ENCODE measurements at regions not wholly inside any gene's neighbourhood (a gene's known extent, or its start where the extent isn't known, plus 50 kb on each side); places are given as distances from the start of the nearest gene placed in this dataset.

DNA sequence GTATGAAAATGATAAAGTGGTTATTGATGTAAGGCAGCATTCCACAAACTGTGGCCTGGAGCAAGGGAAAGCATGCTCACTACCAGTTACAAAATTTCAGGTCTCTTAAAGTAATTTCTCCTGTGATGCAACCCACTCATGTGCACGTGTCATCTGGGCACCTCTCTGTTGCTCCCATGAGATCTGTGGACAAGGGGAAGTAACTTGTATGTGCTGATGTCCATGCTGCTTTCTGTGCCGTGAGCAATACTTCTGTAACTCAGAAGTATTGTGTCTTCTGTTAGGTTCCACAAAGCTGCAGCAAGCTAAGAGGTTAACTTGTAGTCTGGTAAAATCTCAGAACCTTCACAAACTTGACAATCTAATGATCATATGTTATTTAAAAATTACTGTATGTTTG, 930.0 kb upstream of the SLITRK6 start:
- no peak for DNase-seq

DNA sequence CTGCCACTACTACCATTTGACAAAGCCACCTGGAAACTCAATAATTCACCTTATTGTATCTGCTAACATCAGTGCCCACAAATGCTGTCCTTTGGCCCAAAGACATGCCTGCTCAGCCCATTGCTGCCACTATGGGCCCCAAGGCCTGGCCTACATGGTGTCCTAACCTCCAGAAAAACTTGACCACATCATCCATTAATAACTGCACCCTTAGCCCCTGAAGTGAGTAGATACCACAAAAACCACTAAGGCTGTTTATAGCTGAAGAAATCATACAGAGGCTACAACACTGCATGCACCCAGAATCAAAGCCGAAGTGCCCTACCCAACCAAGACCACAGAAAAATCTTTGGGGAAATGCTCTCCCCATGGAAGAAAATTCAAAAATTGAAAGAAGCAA, 932.8 kb upstream of the SLITRK6 start:
- DNase-seq = no peak

DNA sequence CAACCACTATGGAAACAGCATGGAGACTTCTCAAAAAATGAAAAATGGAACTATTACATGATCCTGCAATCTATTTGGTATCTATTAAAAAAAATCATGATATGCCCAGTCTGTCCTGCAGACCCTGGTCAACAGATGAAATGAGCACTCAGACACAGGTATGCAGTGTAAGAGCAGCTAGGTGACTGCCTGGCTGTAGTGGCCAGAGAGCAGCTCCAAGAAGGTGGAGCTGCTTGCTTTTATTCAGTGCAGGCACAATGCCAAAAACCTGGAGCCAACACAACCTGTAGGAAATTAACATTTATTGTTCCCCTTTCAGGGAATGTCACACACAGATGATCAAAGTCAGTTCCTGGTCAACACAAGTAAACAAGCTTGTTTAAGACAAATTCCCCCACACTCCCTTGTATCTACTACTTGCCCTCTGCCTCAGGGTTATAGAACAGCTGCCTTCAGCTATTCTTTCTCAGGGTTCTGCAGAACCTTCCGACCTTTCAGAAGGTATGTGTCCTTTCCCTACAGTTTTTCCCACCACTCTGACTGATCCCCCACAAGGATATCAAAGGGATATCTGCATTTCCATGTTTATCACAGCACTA, 933.7 kb upstream of the SLITRK5 start:
- no peak for DNase-seq

DNA sequence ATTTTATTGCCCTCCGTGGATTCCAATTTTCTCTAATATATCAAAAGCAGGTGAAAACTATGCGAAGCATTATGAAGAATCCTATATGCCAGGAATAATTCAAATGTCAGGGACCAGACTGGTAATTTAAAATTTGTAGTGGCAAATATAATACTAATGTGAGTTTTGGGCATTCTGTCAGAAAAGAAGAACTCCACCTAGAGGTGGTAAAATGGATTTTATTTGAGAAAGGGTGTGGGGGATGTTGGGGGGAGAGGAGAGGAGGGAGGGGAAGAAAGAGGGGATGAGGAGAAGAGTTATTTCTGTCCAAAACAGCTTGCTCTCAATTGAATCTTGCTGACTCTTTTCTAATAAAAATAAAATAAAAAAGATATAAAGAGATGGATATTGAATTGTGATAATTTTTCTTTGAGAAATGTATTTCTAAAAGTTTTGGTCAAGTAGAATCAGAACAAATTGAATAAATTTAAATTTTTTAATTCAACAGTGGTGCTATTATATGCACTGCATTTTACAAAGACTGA, 929.3 kb upstream of the SLITRK5 start:
- no peak for DNase-seq

DNA sequence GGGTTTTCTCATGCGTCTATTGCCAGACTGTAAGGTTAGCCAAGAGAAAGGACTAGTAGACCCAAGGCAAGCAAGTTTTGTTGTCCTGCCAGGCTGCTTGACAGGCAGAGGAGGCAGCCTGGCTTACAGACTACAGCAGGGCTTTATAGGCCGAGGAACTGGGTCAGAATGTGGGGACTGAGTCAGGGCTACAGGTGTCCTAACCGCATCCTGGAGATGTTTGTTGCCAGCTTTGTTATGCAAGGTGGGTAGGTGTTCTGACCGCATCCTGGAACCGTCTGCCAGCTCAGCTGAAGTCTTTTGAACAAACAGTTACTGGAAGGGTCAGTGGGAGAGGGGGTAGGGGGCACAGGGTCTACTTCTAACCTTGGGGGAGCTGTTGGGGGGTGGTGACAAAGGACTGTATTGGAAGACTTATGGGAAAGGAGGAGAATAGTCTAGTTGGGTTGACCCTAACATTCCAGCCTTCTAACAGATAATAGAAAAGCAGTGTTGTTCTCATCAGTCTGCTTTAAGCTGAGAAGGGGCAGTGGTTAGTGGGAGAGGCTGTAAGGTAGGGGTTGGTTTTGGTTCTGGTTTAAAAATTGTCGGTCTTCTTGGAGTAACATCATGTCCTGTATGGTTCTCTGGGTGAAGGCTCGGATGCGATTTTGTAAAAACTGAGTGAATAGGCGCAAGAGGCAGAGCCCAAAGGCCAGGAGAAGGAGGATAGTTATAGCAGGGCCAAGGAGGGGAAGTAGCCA, 913.8 kb upstream of the SLITRK5 start:
- no peak for DNase-seq

DNA sequence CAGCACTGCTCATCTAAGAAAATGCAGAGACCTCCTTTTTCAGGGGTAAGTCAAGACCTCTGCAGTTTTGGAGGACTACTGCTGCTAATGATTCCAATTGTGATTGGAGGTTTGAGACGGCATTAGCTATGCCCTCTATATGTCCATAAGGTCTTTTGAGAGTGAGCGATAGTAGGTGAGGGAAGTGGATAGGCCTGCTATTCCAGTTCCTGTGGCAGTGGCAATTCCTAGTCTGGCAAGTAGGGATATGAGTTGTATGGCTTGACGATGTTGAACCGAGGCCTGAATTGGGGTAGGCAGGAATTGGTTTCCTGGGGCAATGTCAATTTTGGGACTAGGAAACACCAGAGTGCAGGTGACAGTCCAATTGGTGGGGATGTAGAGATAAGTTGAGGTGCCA, 913.1 kb upstream of the SLITRK5 start:
- DNase-seq = no peak

DNA sequence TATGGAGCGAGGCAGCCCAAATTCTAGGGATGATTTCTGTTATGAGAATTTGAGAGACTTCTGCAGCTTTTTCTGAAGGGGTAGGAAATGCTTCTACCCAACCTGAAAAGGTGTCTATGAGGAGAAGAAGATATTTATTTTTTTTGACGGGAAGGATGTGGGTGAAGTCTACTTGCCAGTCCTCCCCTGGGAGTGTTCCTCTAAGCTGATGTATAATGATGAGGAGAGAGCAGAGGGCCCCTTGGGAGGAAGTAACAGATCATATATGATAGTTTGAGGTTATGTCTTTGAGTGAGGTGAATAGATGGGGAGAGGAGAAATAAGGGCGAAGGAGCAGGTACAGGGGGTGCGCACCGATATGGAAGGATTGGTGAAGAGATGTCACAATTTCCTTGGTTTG, 910.6 kb upstream of the SLITRK5 start:
- no peak for DNase-seq

DNA sequence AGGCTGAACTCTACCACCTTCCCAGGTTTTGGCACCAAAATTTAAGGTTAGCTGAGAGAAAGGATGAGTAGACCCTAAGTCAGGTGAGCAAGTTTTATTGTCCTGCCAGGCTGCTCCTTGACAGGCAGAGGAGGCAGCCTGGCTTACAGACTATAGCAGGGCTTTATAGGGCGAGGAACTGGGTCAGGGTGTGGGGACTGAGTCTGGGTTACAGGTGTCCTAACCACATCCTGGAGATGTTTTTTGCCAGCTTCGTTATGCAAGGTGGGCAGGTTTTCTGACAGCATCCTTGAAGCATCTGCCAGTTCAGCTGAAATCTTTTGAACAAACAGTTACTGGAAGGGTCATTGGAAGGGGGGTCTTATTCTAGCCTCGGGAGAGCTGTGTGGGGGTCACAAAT, 905.7 kb upstream of the SLITRK5 start:
- DNase-seq = no peak

DNA sequence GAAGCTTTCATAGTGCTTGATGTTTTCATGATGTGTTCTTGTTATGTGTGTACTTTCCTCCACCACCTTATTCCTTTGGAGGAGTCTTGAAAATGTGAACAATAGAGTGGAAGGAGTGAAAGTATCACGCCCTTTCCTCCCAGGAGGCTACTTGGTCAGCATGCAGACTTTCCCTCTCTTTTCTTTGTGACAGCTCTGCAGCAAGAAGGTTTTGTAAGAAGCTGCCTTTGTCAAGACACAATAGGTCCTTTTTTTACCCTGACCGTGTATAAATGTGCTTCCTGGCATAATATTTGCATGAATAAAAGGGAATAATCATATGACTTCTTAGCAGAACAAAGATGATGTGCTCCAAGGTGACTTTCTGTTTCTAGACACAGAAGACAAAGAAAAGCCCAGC, 882.6 kb upstream of the SLITRK5 start:
- DNase-seq = no peak

DNA sequence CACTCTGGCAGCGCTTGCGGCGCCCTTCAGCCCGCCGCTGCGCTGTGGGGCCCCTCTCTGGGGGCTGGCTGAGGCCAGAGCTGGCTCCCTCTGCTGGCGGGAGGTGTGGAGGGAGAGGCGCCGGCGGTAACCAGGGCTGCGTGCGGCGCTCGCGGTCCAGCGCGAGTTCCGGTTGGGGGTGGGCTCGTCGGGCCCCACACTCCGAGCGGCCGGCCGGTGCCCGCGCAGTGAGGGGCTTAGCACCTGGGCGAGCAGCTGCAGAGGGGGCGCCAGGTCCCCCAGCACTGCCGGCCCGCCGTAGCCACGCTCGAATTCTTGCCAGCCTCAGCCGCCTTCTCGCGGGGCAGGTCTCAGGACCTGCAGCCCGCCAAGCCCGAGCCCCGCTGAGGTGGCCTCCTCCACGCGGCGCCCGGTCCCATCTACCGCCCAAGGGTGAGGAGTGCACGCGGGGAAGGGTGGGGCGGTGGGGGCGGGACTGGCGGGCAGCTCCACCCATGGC, 879.0 kb upstream of the SLITRK5 start:
- no peak for DNase-seq

DNA sequence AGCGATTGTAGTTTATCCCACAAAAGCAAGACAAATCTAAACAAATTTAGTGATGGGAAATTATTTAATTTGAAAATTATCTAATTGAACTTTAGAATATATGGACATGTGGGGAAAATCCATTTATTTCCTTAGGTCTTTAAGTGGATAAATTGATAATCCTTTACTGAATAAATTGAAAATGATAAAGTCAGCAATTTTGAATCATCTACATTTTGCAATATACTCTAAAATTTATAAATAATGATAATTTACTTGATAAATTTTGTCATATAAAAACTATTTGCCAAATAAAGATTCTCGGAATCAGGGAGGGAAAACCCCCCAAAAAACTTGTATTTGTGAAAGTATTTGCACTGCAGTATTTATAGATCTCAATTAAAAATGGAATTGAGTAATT, 875.3 kb upstream of the SLITRK5 start:
- DNase-seq = no peak

DNA sequence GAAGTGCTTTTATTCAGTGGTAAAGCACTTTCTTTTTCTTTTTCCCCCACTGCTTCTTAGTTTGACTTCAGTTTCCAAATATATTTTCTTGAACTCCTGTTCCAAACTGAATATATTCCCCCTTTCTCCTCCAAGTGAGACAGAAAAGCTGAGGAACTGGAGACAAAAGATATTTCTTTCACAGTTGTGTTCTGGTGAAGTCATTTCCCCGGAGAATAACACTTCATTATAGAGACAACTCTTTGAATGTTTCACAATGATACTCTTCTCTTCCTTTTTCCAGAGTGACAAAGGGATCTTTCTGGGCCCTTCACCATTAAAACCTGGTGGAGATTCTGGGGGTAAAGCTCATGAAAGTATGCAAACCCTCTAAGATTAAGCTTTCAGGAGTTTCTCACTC, 860.8 kb upstream of the SLITRK5 start:
- DNase-seq = no peak

DNA sequence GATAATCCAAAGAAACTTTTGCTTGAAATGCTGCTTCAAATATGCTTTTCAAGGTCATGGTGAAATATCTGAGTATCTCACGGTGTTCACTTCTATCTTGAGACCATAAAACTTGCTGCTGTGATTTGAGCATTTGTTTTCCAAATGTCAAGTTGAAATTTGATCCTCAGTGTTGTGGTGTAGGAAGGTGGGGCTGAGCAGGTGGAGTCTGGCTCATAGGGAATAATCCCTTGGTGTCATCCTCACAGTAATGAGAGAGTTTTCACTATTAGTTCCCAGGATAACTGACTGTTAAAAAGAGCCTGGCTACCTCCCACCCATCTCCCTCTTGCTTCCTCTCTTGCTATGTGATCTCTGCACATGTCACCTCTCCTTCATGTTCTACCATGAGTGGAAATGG, 858.0 kb upstream of the SLITRK5 start:
- no peak for DNase-seq

DNA sequence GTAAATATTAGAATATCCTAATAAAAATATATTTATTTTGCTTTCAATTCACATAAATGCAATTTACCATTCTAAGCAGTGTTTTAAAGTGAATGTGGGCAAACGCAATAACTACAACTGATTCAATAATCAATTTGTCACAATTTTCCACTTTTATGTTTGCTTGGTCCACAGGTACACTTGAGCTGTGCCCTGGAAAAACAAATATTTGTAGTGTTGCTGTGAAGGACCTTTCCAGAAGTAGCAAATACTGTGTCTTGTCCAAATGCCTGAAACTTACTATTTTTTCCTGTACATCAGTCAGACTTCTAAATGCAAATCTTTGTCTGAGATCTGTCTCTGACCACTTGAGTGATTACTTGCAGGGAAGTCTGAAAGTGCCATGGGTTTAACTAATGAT, 845.8 kb upstream of the SLITRK5 start:
- no peak for DNase-seq

DNA sequence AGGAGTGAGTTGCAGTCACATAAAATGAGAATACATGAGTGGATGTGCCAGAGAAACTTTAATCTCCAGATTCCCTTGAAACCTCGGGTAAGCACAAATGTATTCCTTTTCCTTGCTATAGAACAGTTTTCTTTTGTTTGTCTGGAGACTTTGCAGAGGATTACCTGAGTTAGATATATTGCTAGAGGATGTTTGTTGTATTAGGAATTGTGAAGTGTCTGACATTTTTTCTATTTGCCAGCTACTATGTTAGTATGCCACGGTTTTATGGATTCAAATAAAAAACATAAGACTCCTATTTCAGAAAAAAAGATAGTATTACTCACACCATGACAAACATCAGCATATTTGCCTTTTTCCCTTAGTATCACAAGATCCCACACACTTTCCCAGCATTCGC, 844.9 kb upstream of the SLITRK5 start:
- no peak for DNase-seq

DNA sequence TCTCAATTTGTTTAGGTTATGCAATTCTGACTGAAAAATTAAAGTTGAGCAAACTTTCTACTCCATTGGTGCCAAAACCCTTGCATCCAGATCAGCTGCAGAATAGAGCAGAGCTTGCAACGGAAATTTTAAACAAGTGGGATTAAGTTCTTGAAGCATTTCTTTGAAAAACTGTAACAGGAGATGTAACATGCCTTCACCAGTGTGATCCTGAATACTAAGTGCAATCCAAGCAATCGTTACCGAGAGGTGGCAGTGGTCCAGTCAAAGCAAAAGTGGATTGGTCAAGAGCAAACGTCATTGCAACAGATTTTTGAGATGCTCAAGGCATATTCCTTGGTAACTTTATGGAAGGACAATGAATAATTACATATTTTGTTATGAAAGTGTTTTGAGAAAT, 841.1 kb upstream of the SLITRK5 start:
- DNase-seq = no peak

DNA sequence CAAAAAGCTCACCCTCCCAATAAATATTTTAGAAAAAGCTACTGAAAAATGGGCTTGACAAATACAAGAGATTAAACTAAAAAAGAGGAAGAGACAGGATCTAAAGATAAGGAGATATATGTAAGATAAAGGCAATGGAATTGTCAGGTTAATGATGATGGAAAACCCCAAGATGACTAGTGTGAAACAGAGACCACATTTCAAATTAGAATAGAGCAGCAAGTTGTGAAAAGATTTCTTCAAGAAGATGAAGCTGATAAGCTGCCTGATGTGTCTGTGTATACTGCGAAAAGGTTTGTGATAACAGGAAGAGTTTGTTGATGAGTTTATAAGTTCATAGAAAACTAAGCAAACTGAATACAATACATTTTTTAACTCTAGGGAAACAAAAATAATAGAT, 840.1 kb upstream of the SLITRK5 start:
- DNase-seq = no peak

DNA sequence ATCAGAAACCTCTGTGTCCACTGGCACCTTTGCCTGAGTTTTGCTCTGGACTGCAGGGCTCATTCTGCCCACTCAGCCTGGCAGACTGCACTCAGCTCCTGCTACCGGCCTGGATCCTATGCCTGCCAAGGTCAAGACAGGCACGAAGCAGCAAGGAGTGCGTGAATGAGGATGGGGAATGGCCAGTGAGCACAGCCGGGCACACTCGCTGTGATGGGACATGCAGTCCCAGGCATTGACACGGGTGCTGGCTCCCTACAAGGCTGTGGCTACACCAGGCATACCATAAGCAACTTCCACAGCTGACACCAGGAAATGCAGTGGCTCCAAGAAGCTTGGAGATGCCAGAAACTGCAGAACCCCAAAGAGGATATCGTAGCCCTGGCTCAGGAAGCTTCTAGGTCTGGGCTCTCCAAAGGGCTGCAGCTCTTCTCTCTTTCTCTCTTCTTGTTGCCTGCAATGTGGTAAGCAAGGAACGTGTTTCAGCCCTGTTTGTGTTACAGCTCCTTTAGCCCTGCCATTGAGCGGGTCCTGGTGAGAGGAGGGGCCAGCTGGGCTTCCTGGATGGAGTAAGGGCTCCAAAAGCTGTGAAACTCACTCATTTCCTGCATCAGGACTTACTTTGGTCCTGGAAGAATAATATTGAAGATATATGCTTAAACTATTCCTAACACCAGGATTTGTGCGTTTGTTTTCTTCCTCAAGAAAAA, 832.6 kb upstream of the SLITRK5 start:
- DNase-seq = no peak

DNA sequence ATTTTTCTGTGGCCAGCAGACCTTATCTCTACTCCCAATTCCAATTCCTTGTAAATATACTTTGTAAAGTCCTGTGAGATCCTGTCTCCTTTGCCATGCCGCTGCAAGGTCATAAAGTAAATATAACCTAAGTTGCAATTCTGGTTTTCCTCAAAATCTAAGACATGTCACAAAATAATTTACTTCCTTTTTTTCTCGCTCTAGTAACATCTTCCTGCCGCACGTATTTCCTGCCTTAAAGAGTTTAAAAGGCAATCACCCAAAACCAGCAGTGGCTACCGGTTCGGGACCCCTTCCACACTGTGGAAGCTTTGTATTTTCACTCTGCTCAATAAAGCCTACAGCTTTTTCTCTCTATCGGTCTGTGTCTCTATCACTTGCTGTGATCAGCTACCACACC, 832.0 kb upstream of the SLITRK5 start:
- no peak for DNase-seq

DNA sequence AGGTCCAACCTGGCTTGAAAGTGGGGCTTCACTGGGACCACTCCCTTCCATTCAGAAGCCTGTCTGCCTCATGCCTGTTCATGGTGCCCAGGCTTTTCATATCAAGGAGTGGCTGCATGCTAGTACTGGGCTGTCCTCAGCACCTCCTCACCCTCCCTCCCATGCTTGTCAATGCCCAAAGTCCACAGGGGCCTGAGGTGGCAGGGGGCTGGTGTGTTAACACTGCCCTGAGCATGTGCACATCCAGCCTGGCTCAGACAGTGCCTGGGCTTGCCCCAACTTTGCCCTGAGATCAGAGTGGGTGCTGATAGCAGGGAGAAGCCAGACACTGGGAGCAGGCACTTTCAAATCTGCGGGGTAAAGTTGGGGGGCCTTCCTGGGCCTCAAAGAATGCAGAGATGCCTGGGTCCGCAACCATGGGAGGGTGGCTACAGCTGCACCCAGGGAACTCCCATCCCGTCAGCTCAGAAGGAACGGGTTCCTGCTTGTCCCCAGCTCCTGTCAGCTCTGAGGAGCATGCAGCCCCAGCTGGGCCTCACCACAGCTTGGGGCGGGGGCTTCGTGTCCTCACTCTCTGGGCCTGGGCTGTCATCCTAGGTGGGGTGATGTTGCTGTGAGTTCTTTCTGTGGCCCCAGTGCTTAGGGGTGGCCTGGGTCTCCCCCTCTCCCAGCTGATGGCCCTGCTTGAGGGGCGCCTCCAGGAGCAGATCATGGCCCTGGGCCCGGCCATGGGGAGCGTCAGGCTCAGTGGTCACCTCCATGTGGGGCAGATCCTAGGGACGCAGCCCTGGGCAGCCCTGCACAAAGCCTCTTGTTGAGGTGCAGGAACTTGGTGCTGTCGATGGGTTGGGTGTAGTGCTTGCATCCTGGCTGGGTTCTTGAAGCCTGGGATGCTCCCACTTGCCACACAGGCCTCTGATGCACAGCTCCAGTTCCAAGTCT, 830.6 kb upstream of the SLITRK5 start:
- no peak for DNase-seq

DNA sequence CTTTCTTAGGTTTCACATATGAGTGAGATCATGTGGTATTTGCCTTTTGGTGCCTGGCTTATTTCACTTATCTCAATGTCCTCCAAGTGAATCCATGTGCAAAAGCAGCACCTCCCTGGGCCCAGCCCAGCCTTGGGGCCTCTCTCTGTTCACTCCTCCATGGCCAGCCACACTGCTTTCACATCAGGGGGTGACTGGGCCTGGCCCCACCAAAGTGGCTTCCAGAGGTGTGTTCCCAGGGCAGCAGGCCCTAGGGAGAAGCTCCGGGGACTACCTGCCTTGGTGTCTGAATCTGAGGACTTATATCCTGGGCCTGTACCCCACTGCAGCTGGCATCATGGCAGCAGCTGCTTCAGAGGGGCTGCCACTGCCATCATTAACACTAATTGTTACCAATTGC, 829.9 kb upstream of the SLITRK5 start:
- no peak for DNase-seq

DNA sequence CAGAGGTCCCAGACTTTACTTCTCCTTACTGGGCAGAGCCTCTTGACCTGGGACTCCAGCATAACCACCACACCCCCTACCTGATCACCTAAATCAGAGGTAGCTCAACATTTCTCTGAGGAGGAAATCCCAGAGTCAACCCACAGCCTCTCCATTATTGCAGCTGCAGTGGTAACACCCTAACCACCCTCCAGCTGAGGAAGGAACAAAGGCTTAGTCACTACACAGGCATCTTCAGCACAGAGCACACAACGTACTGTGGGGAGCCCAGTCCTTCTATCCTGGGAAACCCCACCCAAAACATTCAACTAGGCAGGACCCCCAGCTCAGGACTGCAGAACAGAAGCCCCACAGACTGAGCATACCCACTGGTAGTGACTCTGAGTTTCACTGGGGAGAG, 824.7 kb upstream of the SLITRK5 start:
- DNase-seq = no peak
